HG03442 (cell line): ENCODE measurements at regions not wholly inside any gene's neighbourhood (a gene's known extent, or its start where the extent isn't known, plus 50 kb on each side); places are given as distances from the start of the nearest gene placed in this dataset.

Experiments
- ATAC-seq: cut with Tn5 transposase; IDR thresholded peaks from one replicate; pipeline ENCODE4 v1.9.1; 2021; ENCODE audit warnings: mild to moderate bottlenecking, moderate library complexity; ENCODE audit not compliant: unreplicated experiment

- ATAC-seq, result no peak
Measured at GRCh38 chr5:92472981-92473566, 1090.0 kb upstream of the ARRDC3 start.

GRCh38 chr5:92471861-92472260, 1088.7 kb upstream of the ARRDC3 start:
- no peak for ATAC-seq

GRCh38 chr5:92470770-92471169, 1087.7 kb upstream of the ARRDC3 start:
- ATAC-seq, result no peak

GRCh38 chr5:92468295-92468694, 1085.2 kb upstream of the ARRDC3 start:
- ATAC-seq, result no peak

GRCh38 chr5:92467695-92468094, 1084.6 kb upstream of the ARRDC3 start:
- ATAC-seq, result no peak

DNA sequence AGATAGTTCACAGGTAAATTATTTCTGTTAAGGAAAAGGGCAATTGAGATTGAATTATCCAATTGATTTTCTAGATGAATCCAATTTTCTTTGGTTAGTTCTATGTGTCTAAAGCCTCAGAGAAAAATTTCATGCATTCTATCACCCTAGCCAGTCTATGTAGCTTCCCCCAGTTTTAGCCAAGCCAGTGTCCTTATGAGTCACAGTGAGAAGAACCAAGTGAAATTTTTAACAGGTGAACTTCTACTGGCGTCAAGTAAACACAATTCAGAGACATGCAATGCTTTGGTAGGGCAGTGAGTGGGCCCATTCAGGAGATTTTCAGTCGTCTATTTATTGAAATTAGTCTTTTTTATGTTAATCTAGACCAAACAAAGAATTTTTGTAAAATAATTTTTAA, 1077.4 kb upstream of the ARRDC3 start:
- ATAC-seq, result peak; percentile 85

DNA sequence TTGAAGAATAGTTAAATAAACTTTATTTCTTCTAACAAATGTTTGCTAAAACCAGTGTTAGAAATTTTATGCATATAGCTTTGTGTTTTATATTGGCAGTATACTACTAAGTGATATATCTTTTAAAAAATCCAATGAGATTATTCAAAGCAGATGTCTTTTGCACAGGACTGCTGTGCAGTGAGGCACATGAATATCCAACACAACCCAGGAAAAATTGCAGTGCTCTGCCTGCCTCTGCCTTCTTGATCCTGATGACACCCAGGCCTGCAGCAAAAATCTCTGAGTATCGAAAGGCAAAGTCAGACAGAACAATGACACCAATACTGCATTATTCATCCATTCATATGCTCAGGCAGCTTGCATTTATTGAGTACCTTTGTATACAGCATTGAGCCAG, 1076.5 kb upstream of the ARRDC3 start:
- no peak for ATAC-seq

GRCh38 chr5:92455011-92455410, 1071.9 kb upstream of the ARRDC3 start:
- peak; percentile 100 for ATAC-seq

DNA sequence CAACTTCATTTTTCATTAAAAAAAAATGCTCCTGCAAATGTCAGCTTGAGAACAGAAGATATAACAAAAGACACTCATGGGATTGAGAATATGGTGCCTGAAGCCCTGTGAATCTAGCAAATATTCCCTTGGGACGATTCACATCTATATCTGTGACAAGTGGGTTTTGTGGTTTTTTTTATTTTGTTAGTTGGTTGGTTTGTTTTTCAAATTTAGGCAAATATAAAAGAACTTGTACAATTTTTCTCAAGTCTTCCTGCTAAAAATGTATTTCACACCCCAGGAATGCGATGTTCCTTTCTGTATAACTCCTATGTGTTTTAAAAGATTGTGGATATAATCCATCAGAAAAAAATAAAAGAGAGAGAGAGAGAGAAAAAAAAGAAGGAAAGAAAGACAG, 1061.8 kb upstream of the ARRDC3 start:
- no peak for ATAC-seq

- no peak for ATAC-seq
Measured at GRCh38 chr5:92435781-92436180, 1052.7 kb upstream of the ARRDC3 start.

- ATAC-seq, result no peak
Measured at GRCh38 chr5:92429646-92430045, 1046.5 kb upstream of the ARRDC3 start.

DNA sequence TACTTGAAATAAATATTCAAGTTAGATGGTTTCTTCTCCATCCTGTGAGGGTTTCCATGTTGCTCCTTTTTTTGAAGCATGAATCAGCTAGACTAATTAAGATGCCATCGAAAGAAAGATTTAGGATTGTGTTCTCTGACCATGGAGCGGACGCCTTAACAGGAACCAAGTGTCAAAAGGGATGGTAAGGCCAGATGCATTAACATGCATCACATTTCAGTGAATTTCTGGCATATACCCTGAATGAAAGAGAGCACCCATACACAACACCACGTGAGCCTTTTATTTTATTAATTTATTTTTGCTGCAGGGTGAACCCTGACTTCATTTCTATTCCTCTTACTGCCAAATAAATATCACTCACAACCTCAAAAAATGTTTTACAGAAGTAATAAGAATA, 1045.3 kb upstream of the ARRDC3 start:
- no peak for ATAC-seq

DNA sequence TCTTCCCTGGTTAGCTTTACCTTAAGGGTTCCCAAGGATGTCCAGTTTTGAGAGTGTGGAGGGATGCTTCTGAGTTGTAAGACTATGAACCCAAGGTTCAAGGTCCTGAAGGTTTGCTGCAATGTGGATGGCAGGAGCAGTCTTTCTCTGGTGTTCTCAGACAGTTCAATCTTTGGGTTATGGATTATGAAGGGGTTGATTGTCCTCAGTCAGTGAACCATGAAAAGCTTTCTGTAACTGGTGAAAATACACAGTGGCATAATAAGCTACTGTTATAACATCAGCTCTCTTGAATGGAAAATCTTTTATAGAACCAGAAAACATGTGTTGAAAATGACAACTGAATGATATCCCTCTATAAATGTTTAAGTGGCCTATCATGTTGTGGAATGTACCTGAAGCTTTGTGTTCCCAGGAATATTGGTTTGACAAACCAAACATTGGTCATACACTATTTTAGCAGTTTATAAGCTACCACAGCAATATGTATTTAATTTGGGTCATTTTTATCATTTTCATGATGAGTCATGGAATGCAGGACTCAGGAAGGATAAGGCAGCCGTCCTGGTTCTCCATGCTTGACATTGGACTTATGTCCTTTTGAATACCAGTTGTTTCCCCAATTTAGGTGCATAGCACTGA, 1041.8 kb upstream of the ARRDC3 start:
- ATAC-seq, result no peak

DNA sequence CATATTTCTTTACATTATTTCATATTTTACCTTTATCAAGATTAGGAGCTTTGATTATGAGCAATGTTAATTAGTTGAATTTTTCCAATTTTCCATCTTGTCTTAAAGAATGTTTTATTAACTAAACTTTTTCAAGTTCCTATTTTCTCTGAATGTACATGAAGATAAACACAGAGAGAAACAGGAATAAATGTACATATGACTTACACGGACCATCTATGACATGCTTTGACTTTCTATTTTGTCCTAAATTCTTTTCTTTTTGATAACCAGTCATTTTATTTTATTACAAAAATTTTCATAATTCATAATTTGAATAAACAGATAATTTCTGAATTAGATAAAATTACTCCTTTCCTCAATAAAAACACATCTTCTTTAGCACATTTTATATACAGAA, 1038.8 kb upstream of the ARRDC3 start:
- ATAC-seq, result no peak

DNA sequence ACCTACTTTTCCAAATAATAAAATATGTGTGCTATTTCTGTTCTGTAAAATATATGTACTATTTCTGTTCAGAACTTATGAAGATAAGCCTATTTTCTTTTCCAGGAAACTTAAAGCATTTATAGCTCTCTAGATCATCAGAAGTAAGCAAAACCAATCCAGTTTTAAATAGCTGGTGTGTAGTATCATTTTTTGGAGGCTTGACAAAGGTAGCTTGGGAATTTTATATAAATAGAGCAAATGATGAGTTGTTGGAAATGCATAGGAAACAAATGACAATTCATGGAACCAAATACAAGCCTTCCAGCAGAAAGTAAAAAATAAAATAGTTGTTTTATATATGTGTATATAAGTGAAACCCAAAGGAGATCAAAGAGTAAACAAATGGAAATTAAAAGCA, 1038.1 kb upstream of the ARRDC3 start:
- ATAC-seq, result no peak

DNA sequence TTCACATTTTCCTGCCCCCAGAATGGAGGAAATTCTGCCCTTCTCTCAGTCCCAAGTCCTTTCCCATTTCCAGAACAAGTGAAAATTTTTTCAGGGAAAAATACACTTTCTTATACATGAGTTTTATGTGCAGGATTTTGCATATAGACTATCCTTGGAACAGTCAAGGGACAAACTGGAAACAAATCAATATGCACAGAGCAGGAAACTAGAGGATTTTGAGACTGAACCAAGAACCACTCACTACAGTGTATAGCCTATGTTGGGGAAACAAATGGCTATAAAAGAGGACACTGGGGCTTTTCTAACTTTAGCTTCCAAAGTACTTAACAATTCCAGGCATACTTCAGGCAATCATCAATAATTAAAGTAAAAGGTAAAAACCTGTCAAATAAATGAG, 1036.1 kb upstream of the ARRDC3 start:
- no peak for ATAC-seq

DNA sequence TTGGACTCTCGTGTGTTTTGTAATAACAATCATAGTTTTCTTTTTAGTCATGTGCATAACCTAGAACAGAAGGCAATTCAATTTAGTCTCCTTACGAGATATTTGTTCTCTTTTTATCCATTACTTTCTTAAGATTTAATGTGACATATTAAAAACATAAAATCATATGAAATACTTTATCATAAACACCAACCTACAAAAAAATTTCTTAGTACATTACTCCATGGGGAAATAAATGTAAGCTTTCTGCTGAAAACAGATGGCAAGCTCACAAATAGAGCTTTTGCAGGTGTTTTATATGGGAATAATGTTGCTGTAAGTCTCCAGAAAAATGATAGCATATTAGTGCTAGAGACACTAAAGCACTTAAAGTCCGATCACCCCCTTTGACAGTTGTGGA, 1035.2 kb upstream of the ARRDC3 start:
- no peak for ATAC-seq

DNA sequence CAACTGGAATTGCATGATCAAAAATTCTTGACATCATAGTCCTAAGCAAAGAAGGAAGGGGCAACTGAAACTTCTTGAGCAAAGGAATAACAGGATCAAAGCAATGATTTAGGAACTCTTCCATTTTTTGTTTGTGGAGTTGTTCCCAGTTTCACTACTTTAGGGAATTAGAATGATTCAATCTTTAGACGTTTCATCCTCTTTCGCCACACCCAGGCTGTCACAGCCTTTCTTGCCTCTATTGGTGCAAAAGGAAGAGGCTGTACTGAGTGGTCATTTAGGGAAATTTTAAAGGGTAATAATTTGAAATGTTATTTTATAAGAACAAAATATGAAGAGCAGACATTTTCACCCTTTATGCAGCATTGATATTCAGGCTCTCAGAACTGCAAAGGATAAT, 1026.0 kb upstream of the ARRDC3 start:
- ATAC-seq, result no peak

- ATAC-seq, result no peak
Measured at GRCh38 chr5:92402956-92403702, 1020.0 kb upstream of the ARRDC3 start.

DNA sequence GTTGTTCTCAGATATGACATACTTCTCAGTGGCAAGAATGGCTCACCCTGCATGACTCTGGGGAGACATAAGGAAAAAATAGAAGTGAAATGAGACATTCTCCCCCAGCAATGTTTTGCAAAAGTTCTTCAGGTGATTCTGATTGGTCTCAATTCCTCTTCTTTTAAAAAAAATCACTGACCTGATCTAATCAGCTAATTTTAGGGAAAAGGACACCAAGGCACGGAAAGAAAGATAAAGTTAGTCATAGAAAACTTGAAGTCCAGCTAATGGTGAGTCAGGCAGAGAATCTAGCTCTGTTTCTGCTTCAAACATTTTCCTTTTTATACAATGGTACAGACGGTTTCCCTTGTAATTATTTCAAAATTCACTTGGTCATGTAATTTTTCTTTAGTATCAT, 1018.9 kb upstream of the ARRDC3 start:
- ATAC-seq, result no peak

DNA sequence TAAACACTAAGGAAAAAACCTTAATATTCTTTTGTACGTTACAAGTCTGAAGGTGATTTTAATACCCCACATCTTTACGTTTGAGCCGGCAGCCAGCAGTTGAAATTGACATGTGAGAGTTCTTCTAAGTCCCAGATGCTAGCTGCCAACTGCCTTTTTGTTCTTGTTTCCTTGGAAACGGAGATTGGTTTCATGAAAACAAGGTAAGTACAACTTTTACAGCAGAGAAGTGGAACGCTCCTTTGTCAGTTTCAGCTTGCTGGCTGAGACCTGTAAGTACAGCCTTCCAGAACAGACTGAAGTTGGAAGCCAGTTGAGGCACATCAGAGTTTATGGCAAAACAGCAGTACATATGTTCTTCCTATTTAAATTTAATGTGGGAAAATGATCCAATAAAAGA, 1018.4 kb upstream of the ARRDC3 start:
- no peak for ATAC-seq

GRCh38 chr5:92394936-92395335, 1011.8 kb upstream of the ARRDC3 start:
- no peak for ATAC-seq
